Transverse colon (tissue), 4 donors: ENCODE measurements at regions not wholly inside any gene's neighbourhood (a gene's known extent, or its start where the extent isn't known, plus 50 kb on each side); places are given as distances from the start of the nearest gene placed in this dataset.

Experiments
- CTCF ChIP-seq, 5 experiments: fragments of 200-600 bp in 3 of 5; fragments of 450-650 bp in 2 of 5; sonication (generic) in 3 of 5; IDR thresholded peaks; 1 replicate in 2 of 5; 2 replicates in 3 of 5; pipeline ENCODE4 v1.5.1; 2016 to 2017; ENCODE audit warnings: antibody characterized with exemption in 5 of 5, inconsistent platforms in 3 of 5, mild to moderate bottlenecking in 2 of 5, moderate library complexity in 1 of 5
- EP300 ChIP-seq: sonication (generic); formaldehyde crosslinking; IDR thresholded peaks from one replicate; pipeline ENCODE4 v1.6.1; 2017; ENCODE audit warnings: antibody characterized with exemption, low read depth
- POLR2A ChIP-seq: fragments of 450-650 bp; IDR thresholded peaks from one replicate; pipeline ENCODE4 v1.6.1; 2016; ENCODE audit warnings: antibody characterized with exemption, mild to moderate bottlenecking, moderate library complexity
- POLR2AphosphoS5 ChIP-seq, 3 donors: sonication (generic); formaldehyde crosslinking; IDR thresholded peaks; one replicate each; pipeline ENCODE4 v1.6.1; 2016; ENCODE audit warnings: antibody characterized with exemption in 3 of 3

GRCh38 chr2:215874418-215874817 is 138.9 kb downstream of the MREG start:
- TF ChIP-seq CTCF (IDR thresholded peaks at IDR 0.05) (no peak), POLR2A (no peak), EP300 (no peak), POLR2AphosphoS5 (IDR thresholded peaks at IDR 0.05) (no peak)
